Neural cell (in vitro differentiated cells): ENCODE measurements at regions not wholly inside any gene's neighbourhood (a gene's known extent, or its start where the extent isn't known, plus 50 kb on each side); places are given as distances from the start of the nearest gene placed in this dataset.

Experiments
- H2AFZ ChIP-seq: fragments of 200-600, 300-800 bp; sonication (generic), shearing (Covaris generic); 2 replicates; pipeline ENCODE4 v1.6.0; 2014; ENCODE audit warnings: low read depth, mild to moderate bottlenecking, antibody characterized with exemption, low read length, moderate library complexity
- H3F3A ChIP-seq: fragments of 200-600 bp; shearing (Covaris generic); 2 replicates; pipeline ENCODE4 v1.6.1; 2016; ENCODE audit warnings: mild to moderate bottlenecking, moderate library complexity, mixed read lengths, antibody characterized with exemption, low read length; ENCODE audit not compliant: insufficient read depth, poor library complexity, severe bottlenecking
- H3K27ac ChIP-seq: fragments of 200-600, 300-800 bp; sonication (generic), shearing (Covaris generic); 2 replicates; pipeline ENCODE4 v1.5.1; 2014; ENCODE audit warnings: mild to moderate bottlenecking, low read length, moderate library complexity
- H3K27me3 ChIP-seq: fragments of 300-800, 200-600 bp; sonication (generic), shearing (Covaris generic); 2 replicates; pipeline ENCODE4 v1.6.0; 2014; ENCODE audit warnings: mild to moderate bottlenecking, low read depth, low read length, moderate library complexity; ENCODE audit not compliant: insufficient read depth
- H3K36me3 ChIP-seq: fragments of 300-800, 200-600 bp; sonication (generic), shearing (Covaris generic); 2 replicates; pipeline ENCODE4 v1.5.1; 2014; ENCODE audit warnings: mild to moderate bottlenecking, antibody characterized with exemption, low read length, moderate library complexity; ENCODE audit not compliant: insufficient read depth
- H3K4me2 ChIP-seq: fragments of 300-800, 200-600 bp; sonication (generic), shearing (Covaris generic); 2 replicates; pipeline ENCODE4 v1.6.0; 2014; ENCODE audit warnings: mild to moderate bottlenecking, low read length
- H3K4me3 ChIP-seq: fragments of 300-800, 200-600 bp; sonication (generic), shearing (Covaris generic); 2 replicates; pipeline ENCODE4 v1.5.1; 2014; ENCODE audit warnings: mild to moderate bottlenecking, low read length, moderate library complexity
- H3K79me2 ChIP-seq: fragments of 200-600 bp; shearing (Covaris generic); replicated peaks from 2 replicates; pipeline ENCODE4 v1.6.0; 2014; ENCODE audit warnings: mild to moderate bottlenecking, low read length, moderate library complexity; ENCODE audit not compliant: insufficient read depth
- H3K9ac ChIP-seq: fragments of 300-800, 200-600 bp; sonication (generic), shearing (Covaris generic); 2 replicates; pipeline ENCODE4 v1.6.1; 2016; ENCODE audit warnings: mild to moderate bottlenecking, low read length, mixed read lengths
- H3K9me2 ChIP-seq: fragments of 200-600 bp; shearing (Covaris generic); 2 replicates; pipeline ENCODE4 v1.6.1; 2016; ENCODE audit warnings: mild to moderate bottlenecking, low read length, mixed read lengths; ENCODE audit not compliant: insufficient read depth
- H3K9me3 ChIP-seq: fragments of 200-600, 300-800 bp; sonication (generic), shearing (Covaris generic); 2 replicates; pipeline ENCODE4 v1.6.1; 2016; ENCODE audit warnings: mild to moderate bottlenecking, mixed run types, low read length, moderate library complexity, mixed read lengths
- H4K20me1 ChIP-seq: fragments of 200-600 bp; shearing (Covaris generic); 2 replicates; pipeline ENCODE4 v1.6.1; 2016; ENCODE audit warnings: mild to moderate bottlenecking, mixed run types; ENCODE audit not compliant: insufficient read depth
- POLR2AphosphoS5 ChIP-seq: IDR thresholded peaks from 2 replicates; pipeline ENCODE4 v1.6.1; 2012
- RAD21 ChIP-seq: fragments of 450-650 bp; conservative IDR thresholded peaks from 2 replicates; pipeline ENCODE4 v1.6.1; 2014; ENCODE audit warnings: antibody characterized with exemption, mild to moderate bottlenecking, moderate library complexity
- TF ChIP-seq, protein P1 (sequence below): IDR thresholded peaks from 2 replicates; pipeline ENCODE4 v1.6.1; 2012; ENCODE audit warnings: borderline replicate concordance

DNA sequence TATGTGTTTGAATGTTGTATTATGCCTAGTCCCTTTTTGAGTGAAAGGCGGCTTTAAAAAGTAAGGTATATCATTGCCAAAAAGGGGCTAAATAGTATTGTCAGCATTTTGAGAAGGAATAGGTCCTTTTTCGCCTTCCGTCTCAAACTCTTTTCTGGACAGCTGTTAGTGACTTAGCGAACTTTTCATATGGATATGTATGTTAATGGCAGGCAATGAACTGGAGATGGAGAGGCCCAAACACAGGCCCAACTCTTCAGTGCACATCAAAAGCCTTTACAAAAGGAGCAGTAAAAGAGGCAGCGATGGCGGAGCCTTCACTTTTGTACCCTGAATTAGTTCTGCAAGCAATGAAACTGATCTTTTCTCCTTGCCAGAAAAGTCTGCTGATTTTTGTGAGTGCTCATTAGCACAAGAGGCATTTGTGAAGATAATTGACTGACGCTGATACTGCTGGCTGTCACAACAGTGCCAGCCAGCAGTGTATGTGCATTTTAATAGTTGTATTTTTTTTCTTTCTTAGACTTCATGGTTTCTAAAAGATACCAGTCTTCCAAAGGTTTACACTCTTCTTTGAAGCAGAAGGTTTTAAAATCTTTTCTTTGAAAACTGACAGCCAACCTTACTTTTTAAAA, 243.7 kb upstream of the SP8 start:
- no peak overlapping the region for H3K4me2 ChIP-seq
- peaks cover 33% of the 10 kb centered on the region for H3K27me3 ChIP-seq
- no peaks in the 10 kb centered on the region for H3K79me2 ChIP-seq
- H3K9me2 ChIP-seq = no peaks in the 10 kb centered on the region
- H4K20me1 ChIP-seq = no peaks in the 10 kb centered on the region
- H3K27ac ChIP-seq = no peak overlapping the region
- no peak overlapping the region for H2AFZ ChIP-seq
- H3K36me3 ChIP-seq = no peaks in the 10 kb centered on the region
- H3K4me3 ChIP-seq = no peak overlapping the region
- H3K9me3 ChIP-seq = no peaks in the 10 kb centered on the region
- peaks cover 4% of the 10 kb centered on the region for H3F3A ChIP-seq
- H3K9ac ChIP-seq = no peak overlapping the region
- TF ChIP-seq RAD21 = no peak
- TF ChIP-seq, protein P1, sequence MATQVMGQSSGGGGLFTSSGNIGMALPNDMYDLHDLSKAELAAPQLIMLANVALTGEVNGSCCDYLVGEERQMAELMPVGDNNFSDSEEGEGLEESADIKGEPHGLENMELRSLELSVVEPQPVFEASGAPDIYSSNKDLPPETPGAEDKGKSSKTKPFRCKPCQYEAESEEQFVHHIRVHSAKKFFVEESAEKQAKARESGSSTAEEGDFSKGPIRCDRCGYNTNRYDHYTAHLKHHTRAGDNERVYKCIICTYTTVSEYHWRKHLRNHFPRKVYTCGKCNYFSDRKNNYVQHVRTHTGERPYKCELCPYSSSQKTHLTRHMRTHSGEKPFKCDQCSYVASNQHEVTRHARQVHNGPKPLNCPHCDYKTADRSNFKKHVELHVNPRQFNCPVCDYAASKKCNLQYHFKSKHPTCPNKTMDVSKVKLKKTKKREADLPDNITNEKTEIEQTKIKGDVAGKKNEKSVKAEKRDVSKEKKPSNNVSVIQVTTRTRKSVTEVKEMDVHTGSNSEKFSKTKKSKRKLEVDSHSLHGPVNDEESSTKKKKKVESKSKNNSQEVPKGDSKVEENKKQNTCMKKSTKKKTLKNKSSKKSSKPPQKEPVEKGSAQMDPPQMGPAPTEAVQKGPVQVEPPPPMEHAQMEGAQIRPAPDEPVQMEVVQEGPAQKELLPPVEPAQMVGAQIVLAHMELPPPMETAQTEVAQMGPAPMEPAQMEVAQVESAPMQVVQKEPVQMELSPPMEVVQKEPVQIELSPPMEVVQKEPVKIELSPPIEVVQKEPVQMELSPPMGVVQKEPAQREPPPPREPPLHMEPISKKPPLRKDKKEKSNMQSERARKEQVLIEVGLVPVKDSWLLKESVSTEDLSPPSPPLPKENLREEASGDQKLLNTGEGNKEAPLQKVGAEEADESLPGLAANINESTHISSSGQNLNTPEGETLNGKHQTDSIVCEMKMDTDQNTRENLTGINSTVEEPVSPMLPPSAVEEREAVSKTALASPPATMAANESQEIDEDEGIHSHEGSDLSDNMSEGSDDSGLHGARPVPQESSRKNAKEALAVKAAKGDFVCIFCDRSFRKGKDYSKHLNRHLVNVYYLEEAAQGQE = no peak

DNA sequence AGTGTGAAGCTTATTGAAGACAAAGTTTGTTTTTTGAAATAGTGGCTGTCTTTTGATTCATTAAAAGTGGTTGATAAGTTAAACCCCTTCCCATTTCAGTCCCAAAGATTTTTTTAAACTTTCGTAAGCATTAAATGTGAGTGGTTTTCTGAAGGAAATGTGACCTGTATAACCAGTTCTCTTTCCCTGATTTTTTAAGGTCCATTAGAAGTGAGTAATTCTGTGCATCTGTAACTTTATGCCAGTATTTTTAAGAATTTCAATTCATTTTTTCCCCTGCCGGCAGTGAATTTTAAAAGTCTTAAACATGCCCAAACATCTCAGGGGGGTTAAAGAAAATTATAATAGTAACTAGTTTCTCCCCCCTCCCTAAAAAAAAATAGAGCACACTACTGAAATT, 254.6 kb upstream of the SP8 start:
- peaks cover 4% of the 10 kb centered on the region for H3K9me3 ChIP-seq
- peaks cover 13% of the 10 kb centered on the region for H3F3A ChIP-seq
- peaks cover 31% of the 10 kb centered on the region for H3K27me3 ChIP-seq
- H4K20me1 ChIP-seq = no peaks in the 10 kb centered on the region
- no peaks in the 10 kb centered on the region for H3K9me2 ChIP-seq
- H2AFZ ChIP-seq = no peak overlapping the region
- H3K4me2 ChIP-seq = no peak overlapping the region
- no peak for TF ChIP-seq POLR2AphosphoS5
- H3K27ac ChIP-seq = no peak overlapping the region
- H3K36me3 ChIP-seq = no peaks in the 10 kb centered on the region
- H3K4me3 ChIP-seq = no peak overlapping the region
- no peaks in the 10 kb centered on the region for H3K79me2 ChIP-seq
- H3K9ac ChIP-seq = no peak overlapping the region

DNA sequence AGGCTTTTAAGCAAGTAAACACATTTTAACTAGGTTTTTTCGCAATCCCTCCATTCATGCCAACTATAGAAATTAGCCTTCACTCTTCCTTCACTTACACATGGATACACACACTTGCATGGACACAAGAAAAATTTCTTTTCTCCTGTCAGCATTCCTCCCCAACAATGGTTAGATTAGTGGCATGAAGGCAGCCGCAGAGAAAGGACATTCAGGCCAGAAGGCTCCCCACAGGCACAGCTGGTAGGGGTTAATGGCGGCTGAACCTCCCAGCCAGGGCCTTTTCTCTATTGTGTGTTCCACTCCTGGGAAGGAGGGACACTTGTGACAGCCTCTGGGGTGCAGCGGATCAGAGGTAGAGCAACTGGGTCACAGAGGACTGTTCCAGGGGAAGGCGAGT, 255.0 kb upstream of the SP8 start:
- H3K9me2 ChIP-seq = no peaks in the 10 kb centered on the region
- H3K27ac ChIP-seq = no peak overlapping the region
- H3F3A ChIP-seq = peaks cover 13% of the 10 kb centered on the region
- H4K20me1 ChIP-seq = no peaks in the 10 kb centered on the region
- no peak overlapping the region for H3K4me3 ChIP-seq
- peaks cover 4% of the 10 kb centered on the region for H3K9me3 ChIP-seq
- H2AFZ ChIP-seq = no peak overlapping the region
- H3K36me3 ChIP-seq = no peaks in the 10 kb centered on the region
- no peak overlapping the region for H3K9ac ChIP-seq
- TF ChIP-seq, protein P1 = no peak
- no peak overlapping the region for H3K4me2 ChIP-seq
- H3K79me2 ChIP-seq = no peaks in the 10 kb centered on the region
- peaks cover 32% of the 10 kb centered on the region for H3K27me3 ChIP-seq
